NB4 (cell line): ENCODE measurements at regions not wholly inside any gene's neighbourhood (a gene's known extent, or its start where the extent isn't known, plus 50 kb on each side); places are given as distances from the start of the nearest gene placed in this dataset.

Experiments used
- DNase-seq: peaks from one replicate; pipeline ENCODE4 v3.0.0; 2010; ENCODE audit warnings: low read depth
- H3K4me3 ChIP-seq: one replicate; pipeline ENCODE4 v1.5.1; 2011; ENCODE audit warnings: mild to moderate bottlenecking, low read depth, low read length, moderate library complexity
- MYC ChIP-seq: IDR thresholded peaks from 2 replicates; pipeline ENCODE4 v1.6.1; 2011; ENCODE audit warnings: low read depth, low read length
- POLR2A ChIP-seq: IDR thresholded peaks from 2 replicates; pipeline ENCODE4 v1.6.1; 2011; ENCODE audit warnings: mild to moderate bottlenecking; ENCODE audit not compliant: insufficient read length; ENCODE audit errors: extremely low read depth
- TF ChIP-seq, protein P1 (sequence below): IDR thresholded peaks from one replicate; pipeline ENCODE4 v1.5.1; 2012; ENCODE audit warnings: low read depth, low read length
- TF ChIP-seq, protein P2 (sequence below): IDR thresholded peaks from 2 replicates; pipeline ENCODE4 v1.6.1; 2011; ENCODE audit warnings: low read depth, low read length

DNA sequence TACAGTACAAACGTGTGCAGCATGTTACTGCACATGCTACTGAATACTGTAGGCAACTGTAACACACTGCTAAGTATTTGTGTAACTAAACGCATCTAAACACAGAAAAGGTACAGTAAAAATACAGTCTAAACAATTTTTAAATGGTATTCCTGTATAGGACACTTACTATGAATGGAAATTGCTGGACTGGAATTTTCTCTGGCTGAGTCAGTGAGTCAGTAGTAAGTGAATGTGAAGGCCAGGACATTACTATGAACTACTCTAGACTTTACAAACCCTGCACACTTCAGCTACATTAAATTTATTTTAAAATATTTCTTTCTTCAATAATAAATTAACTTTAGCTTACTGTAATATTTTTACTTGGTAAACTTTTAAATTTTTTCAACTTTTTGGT is 225.0 kb upstream of the TENT5A start:
- H3K4me3 ChIP-seq: no peak overlapping the region
- DNase-seq: no peak
- no peak for TF ChIP-seq POLR2A

DNA sequence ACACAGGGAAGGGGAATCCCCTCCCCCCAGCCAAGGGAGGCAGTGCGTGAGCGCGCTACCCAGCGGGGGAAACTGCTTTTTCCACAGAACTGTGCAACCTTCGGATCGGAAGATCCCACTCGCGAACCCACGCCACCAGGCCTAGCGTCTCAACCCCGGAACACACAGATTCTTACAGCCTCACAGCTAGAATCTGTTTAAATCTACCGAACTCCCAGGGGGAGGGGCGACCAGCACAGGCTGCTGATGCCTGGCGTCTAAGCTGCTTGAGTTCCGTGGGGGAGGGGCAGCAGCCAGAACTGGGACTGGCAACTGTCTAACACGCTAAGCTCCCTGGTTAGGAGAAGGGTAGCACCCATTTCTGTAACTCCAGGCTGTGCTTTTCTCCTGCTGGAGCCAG is 217.3 kb upstream of the TENT5A start:
- DNase-seq: no peak
- H3K4me3 ChIP-seq: no peak overlapping the region
- TF ChIP-seq, protein P1, sequence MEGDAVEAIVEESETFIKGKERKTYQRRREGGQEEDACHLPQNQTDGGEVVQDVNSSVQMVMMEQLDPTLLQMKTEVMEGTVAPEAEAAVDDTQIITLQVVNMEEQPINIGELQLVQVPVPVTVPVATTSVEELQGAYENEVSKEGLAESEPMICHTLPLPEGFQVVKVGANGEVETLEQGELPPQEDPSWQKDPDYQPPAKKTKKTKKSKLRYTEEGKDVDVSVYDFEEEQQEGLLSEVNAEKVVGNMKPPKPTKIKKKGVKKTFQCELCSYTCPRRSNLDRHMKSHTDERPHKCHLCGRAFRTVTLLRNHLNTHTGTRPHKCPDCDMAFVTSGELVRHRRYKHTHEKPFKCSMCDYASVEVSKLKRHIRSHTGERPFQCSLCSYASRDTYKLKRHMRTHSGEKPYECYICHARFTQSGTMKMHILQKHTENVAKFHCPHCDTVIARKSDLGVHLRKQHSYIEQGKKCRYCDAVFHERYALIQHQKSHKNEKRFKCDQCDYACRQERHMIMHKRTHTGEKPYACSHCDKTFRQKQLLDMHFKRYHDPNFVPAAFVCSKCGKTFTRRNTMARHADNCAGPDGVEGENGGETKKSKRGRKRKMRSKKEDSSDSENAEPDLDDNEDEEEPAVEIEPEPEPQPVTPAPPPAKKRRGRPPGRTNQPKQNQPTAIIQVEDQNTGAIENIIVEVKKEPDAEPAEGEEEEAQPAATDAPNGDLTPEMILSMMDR: no peak
- TF ChIP-seq POLR2A (no peak), MYC (no peak)
- TF ChIP-seq, protein P2, sequence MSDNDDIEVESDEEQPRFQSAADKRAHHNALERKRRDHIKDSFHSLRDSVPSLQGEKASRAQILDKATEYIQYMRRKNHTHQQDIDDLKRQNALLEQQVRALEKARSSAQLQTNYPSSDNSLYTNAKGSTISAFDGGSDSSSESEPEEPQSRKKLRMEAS: no peak

DNA sequence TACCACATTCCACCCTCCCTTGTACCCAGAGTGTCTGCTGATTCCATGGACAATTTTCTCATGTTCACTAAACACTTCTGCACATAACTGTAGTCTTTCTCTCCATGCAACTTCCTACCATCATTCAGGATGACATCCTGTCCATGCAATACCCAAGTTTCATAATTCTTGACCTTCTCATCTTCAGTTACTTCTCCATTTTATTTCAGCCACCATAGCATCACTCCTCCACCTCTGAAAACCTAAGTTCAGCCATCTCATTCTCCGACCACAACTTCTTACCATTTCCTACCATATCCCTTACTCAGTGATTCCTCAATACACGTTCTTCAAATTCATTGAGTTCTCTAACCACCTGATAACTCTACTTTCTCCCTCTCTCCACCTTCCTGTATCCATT is 216.5 kb upstream of the TENT5A start:
- TF ChIP-seq POLR2A (no peak), MYC (no peak)
- TF ChIP-seq, protein P1: no peak
- TF ChIP-seq, protein P2: no peak
- DNase-seq: peak; percentile 84
- H3K4me3 ChIP-seq: no peak overlapping the region

DNA sequence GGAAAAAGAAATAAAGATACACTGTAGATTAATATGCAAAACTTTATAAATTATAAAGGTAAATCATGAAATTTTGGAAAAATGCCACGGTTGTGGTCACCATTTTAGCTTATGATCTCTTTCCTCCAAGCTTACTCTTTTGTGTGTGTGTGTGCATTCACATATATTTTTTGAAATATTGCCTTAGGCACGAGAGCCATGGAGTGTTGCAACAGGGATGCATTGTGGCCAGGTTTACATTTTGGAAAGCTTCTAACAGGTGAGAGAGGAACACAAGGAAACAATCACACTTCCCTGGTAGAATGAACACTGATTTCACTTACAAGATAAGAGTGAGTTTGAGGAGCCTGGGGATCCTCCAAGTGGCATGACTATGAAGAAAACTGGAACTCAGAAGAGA is 214.5 kb upstream of the TENT5A start:
- no peak overlapping the region for H3K4me3 ChIP-seq
- DNase-seq: no peak
- TF ChIP-seq POLR2A (no peak), MYC (no peak)
- TF ChIP-seq, protein P1: no peak
- TF ChIP-seq, protein P2: no peak

DNA sequence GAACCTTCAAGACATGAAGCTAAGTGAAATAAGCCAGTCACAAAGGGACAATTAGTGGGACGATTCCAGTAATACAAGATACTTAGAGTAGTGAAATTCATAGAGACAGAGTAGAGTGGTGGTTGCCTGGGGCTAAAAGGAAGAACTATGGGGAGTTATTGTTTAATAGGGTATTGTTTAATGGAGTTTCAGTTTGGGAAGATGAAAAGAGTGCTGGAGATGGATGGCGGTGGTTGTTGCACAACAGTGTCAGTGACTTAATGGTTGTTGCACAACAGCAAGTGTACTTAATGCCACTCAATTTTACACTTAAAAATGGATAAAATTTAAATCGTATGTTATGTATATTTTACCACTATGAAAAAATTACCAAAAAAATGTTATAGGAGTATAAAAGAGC is 209.7 kb upstream of the TENT5A start:
- no peak overlapping the region for H3K4me3 ChIP-seq
- peak; percentile 71 for DNase-seq
- TF ChIP-seq, protein P2: no peak
- TF ChIP-seq MYC (no peak), POLR2A (no peak)
- TF ChIP-seq, protein P1: no peak

DNA sequence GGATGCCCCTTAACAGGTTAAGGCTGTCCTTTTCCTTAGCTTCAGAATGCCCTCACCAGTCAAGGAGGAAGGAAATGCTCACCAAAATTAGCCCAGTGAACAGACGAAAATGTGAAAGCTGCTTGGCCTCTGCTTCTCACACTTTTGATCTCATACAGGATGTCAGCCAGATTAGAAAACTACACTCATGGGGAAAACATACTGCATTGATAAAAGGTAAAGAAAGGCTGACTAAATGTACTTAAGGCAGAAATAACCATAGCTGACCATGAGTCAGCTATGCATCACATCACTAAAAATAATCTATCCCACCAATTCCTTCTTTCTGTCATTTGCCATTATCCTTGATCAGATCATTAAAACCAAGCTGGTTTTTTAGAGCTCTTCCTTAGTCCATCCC is 198.4 kb upstream of the TENT5A start:
- TF ChIP-seq MYC: no peak
- TF ChIP-seq, protein P1: no peak
- TF ChIP-seq, protein P2: no peak
- no peak for TF ChIP-seq POLR2A
- no peak for DNase-seq
- no peak overlapping the region for H3K4me3 ChIP-seq
